Uterus (tissue), 3 donors: ENCODE measurements at regions not wholly inside any gene's neighbourhood (a gene's known extent, or its start where the extent isn't known, plus 50 kb on each side); places are given as distances from the start of the nearest gene placed in this dataset.

ENCODE experiments used
- DNase-seq, 2 donors: peaks; one replicate each; pipeline ENCODE4 v3.0.0-alpha.2; 2019 to 2020
- H3K27ac ChIP-seq, 2 donors: fragments of 200-600 bp; sonication (generic); 1 replicate in 1 of 2; 2 replicates in 1 of 2; pipeline ENCODE4 v1.5.1; 2016 to 2018
- H3K27me3 ChIP-seq, 2 donors: fragments of 200-600 bp; sonication (generic); one replicate each; pipeline ENCODE4 v1.5.1; 2018 to 2019; ENCODE audit warnings: control low read depth in 1 of 2
- H3K36me3 ChIP-seq, 2 donors: fragments of 200-600 bp; sonication (generic); one replicate each; pipeline ENCODE4 v1.5.1; 2019; ENCODE audit warnings: control low read depth in 1 of 2
- H3K4me1 ChIP-seq, 2 donors: fragments of 200-600 bp; sonication (generic); one replicate each; pipeline ENCODE4 v1.5.1; 2018 to 2019; ENCODE audit warnings: control low read depth in 1 of 2
- H3K4me3 ChIP-seq, 2 donors: fragments of 200-600 bp; sonication (generic); 1 replicate in 1 of 2; 2 replicates in 1 of 2; pipeline ENCODE4 v1.5.1; 2018 to 2019; ENCODE audit warnings: mild to moderate bottlenecking in 1 of 2
- H3K9me3 ChIP-seq, 2 donors: fragments of 200-600 bp; sonication (generic); one replicate each; pipeline ENCODE4 v1.5.1; 2019; ENCODE audit warnings: control low read depth in 1 of 2
- POLR2A ChIP-seq, 2 donors: fragments of 450-650 bp; IDR thresholded peaks; one replicate each; pipeline ENCODE4 v1.6.1; 2016; ENCODE audit warnings: antibody characterized with exemption in 2 of 2, mild to moderate bottlenecking in 1 of 2, moderate library complexity in 1 of 2
- intact Hi-C: fragments of 100-400 bp; cut with DNase I; formaldehyde crosslinking; loops from one replicate; pipeline ENCODE4 v1.15.1; 2023; ENCODE audit warnings: low total_unique reads
- TF ChIP-seq, protein P1 (sequence below), 4 experiments: fragments of 200-600 bp in 2 of 4; fragments of 450-650 bp in 2 of 4; sonication (generic) in 2 of 4; IDR thresholded peaks; one replicate each; pipeline ENCODE4 v1.5.1; 2016 to 2019; ENCODE audit warnings: antibody characterized with exemption in 4 of 4, mild to moderate bottlenecking in 2 of 4, moderate library complexity in 1 of 4
- donor health status: DM: yes; HTN: yes; CAD: no.

DNA sequence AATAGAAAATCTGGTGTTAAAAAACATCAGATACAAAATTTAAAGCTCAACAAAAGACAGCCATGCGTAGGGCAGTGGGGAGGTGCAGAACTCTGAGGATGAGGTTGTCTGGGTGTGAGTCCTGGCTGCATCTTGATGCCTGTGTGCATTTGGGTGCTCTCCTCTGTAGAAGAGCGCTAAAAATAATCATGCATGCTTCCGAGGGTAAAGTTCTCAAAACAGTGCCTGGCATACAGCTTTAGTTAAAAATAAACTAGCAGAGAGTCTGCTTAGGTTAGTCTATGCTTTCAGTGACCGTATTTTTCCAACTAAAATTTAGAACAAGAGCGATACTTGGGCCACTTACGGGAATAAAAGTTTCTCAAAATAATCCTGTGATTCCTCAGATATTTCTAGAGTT is 55.5 kb upstream of the SPATA31C2 start:
- H3K27ac ChIP-seq: peak overlapping the region in 1 of 2 donors; percentile 8
- TF ChIP-seq, protein P1, sequence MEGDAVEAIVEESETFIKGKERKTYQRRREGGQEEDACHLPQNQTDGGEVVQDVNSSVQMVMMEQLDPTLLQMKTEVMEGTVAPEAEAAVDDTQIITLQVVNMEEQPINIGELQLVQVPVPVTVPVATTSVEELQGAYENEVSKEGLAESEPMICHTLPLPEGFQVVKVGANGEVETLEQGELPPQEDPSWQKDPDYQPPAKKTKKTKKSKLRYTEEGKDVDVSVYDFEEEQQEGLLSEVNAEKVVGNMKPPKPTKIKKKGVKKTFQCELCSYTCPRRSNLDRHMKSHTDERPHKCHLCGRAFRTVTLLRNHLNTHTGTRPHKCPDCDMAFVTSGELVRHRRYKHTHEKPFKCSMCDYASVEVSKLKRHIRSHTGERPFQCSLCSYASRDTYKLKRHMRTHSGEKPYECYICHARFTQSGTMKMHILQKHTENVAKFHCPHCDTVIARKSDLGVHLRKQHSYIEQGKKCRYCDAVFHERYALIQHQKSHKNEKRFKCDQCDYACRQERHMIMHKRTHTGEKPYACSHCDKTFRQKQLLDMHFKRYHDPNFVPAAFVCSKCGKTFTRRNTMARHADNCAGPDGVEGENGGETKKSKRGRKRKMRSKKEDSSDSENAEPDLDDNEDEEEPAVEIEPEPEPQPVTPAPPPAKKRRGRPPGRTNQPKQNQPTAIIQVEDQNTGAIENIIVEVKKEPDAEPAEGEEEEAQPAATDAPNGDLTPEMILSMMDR (IDR thresholded peaks at IDR 0.05): no peak
- no peak for TF ChIP-seq POLR2A (IDR thresholded peaks at IDR 0.05)
- no peaks in the 10 kb centered on the region for H3K36me3 ChIP-seq
- DNase-seq: no peak
- no peaks in the 10 kb centered on the region for H3K9me3 ChIP-seq
- H3K4me1 ChIP-seq: no peaks in the 10 kb centered on the region
- no peak overlapping the region for H3K4me3 ChIP-seq
- intact Hi-C loops: no loop called here
- H3K27me3 ChIP-seq: no peaks in the 10 kb centered on the region

- Histone ChIP-seq H3K27ac (no peak overlapping the region), H3K9me3 (no peaks in the 10 kb centered on the region), H3K36me3 (no peaks in the 10 kb centered on the region), H3K27me3 (no peaks in the 10 kb centered on the region), H3K4me3 (no peak overlapping the region), H3K4me1 (no peaks in the 10 kb centered on the region)
- intact Hi-C loops: no loop called here
- DNase-seq: no peak
- TF ChIP-seq, protein P1 (IDR thresholded peaks at IDR 0.05): no peak
- no peak for TF ChIP-seq POLR2A (IDR thresholded peaks at IDR 0.05)
These were observed 53.2 kb upstream of the SPATA31C2 start for GRCh38 chr9:88191456-88191855.

GRCh38 chr9:88189371-88189770 is 51.1 kb upstream of the SPATA31C2 start:
- Histone ChIP-seq H3K4me1 (no peaks in the 10 kb centered on the region), H3K9me3 (no peaks in the 10 kb centered on the region), H3K27ac (no peak overlapping the region), H3K36me3 (no peaks in the 10 kb centered on the region), H3K4me3 (no peak overlapping the region), H3K27me3 (no peaks in the 10 kb centered on the region)
- intact Hi-C loops: no loop called here
- no peak for DNase-seq
- TF ChIP-seq POLR2A (IDR thresholded peaks at IDR 0.05): no peak
- TF ChIP-seq, protein P1 (IDR thresholded peaks at IDR 0.05): no peak
